GM12878 (cell line): ENCODE measurements at regions not wholly inside any gene's neighbourhood (a gene's known extent, or its start where the extent isn't known, plus 50 kb on each side); places are given as distances from the start of the nearest gene placed in this dataset.

Source experiments
- ATAC-seq: fragments of 200-7000 bp; cut with Tn5 transposase; 3 replicates; pipeline ENCODE4 v1.9.1; 2020; ENCODE audit warnings: mild to moderate bottlenecking, moderate library complexity
- BruUV-seq: library from RNA; stranded (reverse); fragments of 400-500 nt; replicated peaks from 2 replicates; lab custom pipeline; 2021; lab: Mats Ljungman, UMichigan
- CTCF ChIA-PET: fragments of 300-600 bp; sonication (Branson Sonifier 250); formaldehyde crosslinking; extraction: SDS; loops from one replicate; lab custom pipeline; 2021; ENCODE audit warnings: inconsistent platforms; lab: Yijun Ruan, JAX
- POLR2A ChIA-PET: fragments of 350-600 bp; formaldehyde crosslinking; extraction: SDS; loops from one replicate; lab custom pipeline; 2021; ENCODE audit warnings: inconsistent platforms; lab: Charles Lee
- RAD21 ChIA-PET: fragments of 300-600 bp; sonication (Branson Sonifier 250); formaldehyde crosslinking; loops from one replicate; lab custom pipeline; 2023; ENCODE audit warnings: antibody characterized with exemption; ENCODE audit not compliant: unreplicated experiment; lab: Charles Lee
- SMC1A ChIA-PET: fragments of 300-600 bp; sonication (Branson Sonifier 250); formaldehyde crosslinking; loops from one replicate; lab custom pipeline; 2023; ENCODE audit not compliant: unreplicated experiment, uncharacterized antibody; lab: Charles Lee
- DNase-seq: peaks from one replicate; pipeline ENCODE4 v3.0.0-alpha.2; 2011; ENCODE audit warnings: low read depth, low spot score
- FAIRE-seq: peaks from 3 replicates; lab custom pipeline; 2011; peaks lifted over from hg19 to GRCh38; lab: Jason Lieb, UNC
- H2AFZ ChIP-seq: 2 replicates; pipeline ENCODE4 v1.6.0; 2011; ENCODE audit warnings: low read depth, low read length, control low read depth; ENCODE audit not compliant: control insufficient read depth
- H3K27ac ChIP-seq: 2 replicates; pipeline ENCODE4 v1.5.1; 2011; ENCODE audit warnings: control low read depth; ENCODE audit not compliant: control insufficient read depth, insufficient read depth
- H3K27me3 ChIP-seq, 2 experiments: replicated peaks in 1 of 2; 2 replicates each; pipeline versions ENCODE4 v1.6.0 to v1.6.1; 2011; ENCODE audit warnings: low read length in 1 of 2; ENCODE audit not compliant: control insufficient read depth in 2 of 2, insufficient read depth in 2 of 2
- H3K36me3 ChIP-seq, 2 experiments: 2 replicates each; pipeline ENCODE4 v1.5.1; 2011; ENCODE audit warnings: low read length in 1 of 2; ENCODE audit not compliant: control insufficient read depth in 2 of 2, insufficient read depth in 2 of 2
- H3K4me1 ChIP-seq: 2 replicates; pipeline ENCODE4 v1.6.1; 2011; ENCODE audit warnings: mild to moderate bottlenecking, low read length, moderate library complexity, mixed read lengths; ENCODE audit not compliant: control insufficient read depth, insufficient read depth
- H3K4me2 ChIP-seq: 2 replicates; pipeline ENCODE4 v1.6.0; 2011; ENCODE audit warnings: control low read depth; ENCODE audit not compliant: control insufficient read depth, insufficient read depth
- H3K4me3 ChIP-seq: fragments of 200-600 bp; sonication (generic); 2 replicates; pipeline ENCODE4 v1.5.1; 2016
- H3K79me2 ChIP-seq: 2 replicates; pipeline ENCODE4 v1.6.0; 2011; ENCODE audit warnings: low read length; ENCODE audit not compliant: control insufficient read depth, insufficient read depth
- H3K9ac ChIP-seq: 2 replicates; pipeline ENCODE4 v1.8.0; 2011; ENCODE audit warnings: low read length, control low read depth, mixed read lengths; ENCODE audit not compliant: control insufficient read depth, insufficient read depth
- H3K9me3 ChIP-seq: replicated peaks from 3 replicates; pipeline ENCODE4 v1.5.1; 2011; ENCODE audit warnings: mild to moderate bottlenecking, low read length; ENCODE audit not compliant: control insufficient read depth, insufficient read depth
- H4K20me1 ChIP-seq: 2 replicates; pipeline ENCODE4 v1.6.0; 2011; ENCODE audit not compliant: control insufficient read depth, insufficient read depth
- CBFB ChIP-seq: IDR thresholded peaks from 2 replicates; pipeline ENCODE4 v1.6.1; 2016; ENCODE audit warnings: antibody characterized with exemption, low read depth
- EGR1 ChIP-seq, 2 experiments: IDR thresholded peaks; 1 replicate in 1 of 2; 2 replicates in 1 of 2; pipeline ENCODE4 v1.6.1; 2011 to 2012; ENCODE audit warnings: low read depth in 2 of 2, low read length in 2 of 2, borderline replicate concordance in 1 of 2, mild to moderate bottlenecking in 1 of 2, moderate library complexity in 1 of 2
- IRF4 ChIP-seq: IDR thresholded peaks from 2 replicates; pipeline ENCODE4 v1.6.1; 2011; ENCODE audit warnings: low read depth, low read length
- NBN ChIP-seq: fragments of 450-650 bp; IDR thresholded peaks from 2 replicates; pipeline ENCODE4 v1.6.1; 2016
- NFXL1 ChIP-seq: fragments of 450-650 bp; IDR thresholded peaks from 2 replicates; pipeline ENCODE4 v1.6.1; 2017; ENCODE audit warnings: antibody characterized with exemption, mild to moderate bottlenecking, borderline replicate concordance
- SP1 ChIP-seq: IDR thresholded peaks from one replicate; pipeline ENCODE4 v1.6.1; 2011; ENCODE audit warnings: low read depth, low read length
- YBX1 ChIP-seq: fragments of 450-650 bp; IDR thresholded peaks from 2 replicates; pipeline ENCODE4 v1.6.1; 2016; ENCODE audit warnings: antibody characterized with exemption
- WGBS: methylation state at CpG from one replicate; pipeline ENCODE4 v1.1.6; 2016; ENCODE audit warnings: low lambda C conversion rate; ENCODE audit not compliant: insufficient replicate concordance, insufficient coverage; ENCODE audit errors: missing lambda C conversion rate; 5-methylcytosine and 5-hydroxymethylcytosine counted together
- in situ Hi-C: fragments of 300-500 bp; cut with MboI; formaldehyde crosslinking; loops from 9 replicates; pipeline ENCODE4 v1.14.3; 2018; ENCODE audit warnings: mixed read lengths
- intact Hi-C: fragments of 100-400 bp; cut with micrococcal nuclease; formaldehyde crosslinking; loops from one replicate; pipeline ENCODE4 v1.14.2; 2022; ENCODE audit not compliant: unreplicated experiment

GRCh38 chr22:49470741-49471503 lies 356.8 kb downstream of the BRD1 start (continued):
- TF ChIP-seq CBFB: no peak

GRCh38 chr22:49469896-49470740 lies 357.6 kb downstream of the BRD1 start:
- Histone ChIP-seq H3K9ac (no peak overlapping the region), H3K4me1 (no peaks in the 10 kb centered on the region), H3K4me2 (no peak overlapping the region), H3K27me3 (no peaks in the 10 kb centered on the region), H3K79me2 (no peaks in the 10 kb centered on the region), H3K9me3 (no peaks in the 10 kb centered on the region; the same call in 2 of the 3 replicates), H2AFZ (no peak overlapping the region), H3K4me3 (no peak overlapping the region), H4K20me1 (no peaks in the 10 kb centered on the region), H3K36me3 (no peaks in the 10 kb centered on the region), H3K27ac (no peak overlapping the region)
- in situ Hi-C loops: no loop called here
- no TSS peak for BruUV-seq
- WGBS: 71% methylated on average over 32 of the region's 33 CpGs
- ChIA-PET POLR2A (no interaction called here), RAD21 (no interaction called here), CTCF (no interaction called here), SMC1A (no interaction called here)
- FAIRE-seq (no peak), ATAC-seq (no peak), DNase-seq (no peak)
- TF ChIP-seq SP1 (no peak), IRF4 (no peak), EGR1 (IDR thresholded peaks at IDR 0.05; ENCODE audit: borderline replicate concordance in 1 of 2, low read depth in 2 of 2, low read length in 2 of 2) (no peak), NBN (no peak), YBX1 (no peak), NFXL1 (no peak)
- intact Hi-C loops: no loop called here
